SK-N-SH (cell line): ENCODE measurements at regions not wholly inside any gene's neighbourhood (a gene's known extent, or its start where the extent isn't known, plus 50 kb on each side); places are given as distances from the start of the nearest gene placed in this dataset.

Source experiments
- CTCF ChIA-PET: fragments of 300-600, 350-600 bp; formaldehyde crosslinking; extraction: SDS; loops from one replicate; lab custom pipeline; 2021; lab: Yijun Ruan, JAX
- POLR2A ChIA-PET: fragments of 350-600 bp; sonication (Branson Sonifier 250); formaldehyde crosslinking; extraction: SDS; loops from one replicate; lab custom pipeline; 2020; ENCODE audit warnings: antibody characterized with exemption, inconsistent platforms; lab: Yijun Ruan, JAX
- DNase-seq: peaks from one replicate; pipeline ENCODE4 v3.0.0; 2012
- H2AFZ ChIP-seq: fragments of 200-600 bp; sonication (generic); 2 replicates; pipeline ENCODE4 v1.8.1; 2016; ENCODE audit warnings: antibody characterized with exemption, mild to moderate bottlenecking, low read depth
- H3F3A ChIP-seq: fragments of 200-600 bp; sonication (generic); replicated peaks from 2 replicates; pipeline ENCODE3; 2016; ENCODE audit warnings: antibody characterized with exemption, mild to moderate bottlenecking; ENCODE audit not compliant: insufficient read depth
- H3K27ac ChIP-seq, 2 experiments: fragments of 200-500 bp in 1 of 2; fragments of 200-600 bp in 1 of 2; sonication (Bioruptor generic) in 1 of 2; sonication (generic), shearing (Covaris generic) in 1 of 2; 2 replicates each; pipeline versions ENCODE4 v1.5.1 to v1.6.1; 2014 to 2016; ENCODE audit warnings: low read depth in 2 of 2, inconsistent platforms in 1 of 2, low read length in 1 of 2, mild to moderate bottlenecking in 1 of 2, mixed read lengths in 1 of 2
- H3K27me3 ChIP-seq: fragments of 200-600 bp; sonication (generic), shearing (Covaris generic); 2 replicates; pipeline ENCODE4 v1.6.1; 2016; ENCODE audit warnings: mixed run types; ENCODE audit not compliant: insufficient read depth
- H3K36me3 ChIP-seq, 2 experiments: fragments of 200-500 bp in 1 of 2; fragments of 200-600 bp in 1 of 2; sonication (Bioruptor generic) in 1 of 2; sonication (generic) in 1 of 2; replicated peaks in 1 of 2; 2 replicates each; pipeline versions ENCODE3 to v1.5.1; 2014 to 2016; ENCODE audit warnings: low read length in 1 of 2, mild to moderate bottlenecking in 1 of 2; ENCODE audit not compliant: insufficient read depth in 2 of 2, control insufficient read depth in 1 of 2
- H3K4me1 ChIP-seq, 2 experiments: fragments of 200-500 bp in 1 of 2; fragments of 200-600 bp in 1 of 2; sonication (Bioruptor generic) in 1 of 2; sonication (generic), shearing (Covaris generic) in 1 of 2; 2 replicates each; pipeline versions ENCODE4 v1.5.1 to v1.6.1; 2014 to 2016; ENCODE audit warnings: low read depth in 1 of 2, low read length in 1 of 2, mixed run types in 1 of 2; ENCODE audit not compliant: insufficient read depth in 2 of 2, control insufficient read depth in 1 of 2
- H3K4me2 ChIP-seq: fragments of 200-600 bp; sonication (generic), shearing (Covaris generic); 2 replicates; pipeline ENCODE4 v1.6.1; 2017; ENCODE audit warnings: mixed run types
- H3K4me3 ChIP-seq, 2 experiments: fragments of 200-500 bp in 1 of 2; fragments of 200-600 bp in 1 of 2; sonication (Bioruptor generic) in 1 of 2; sonication (generic), shearing (Covaris generic) in 1 of 2; 2 replicates each; pipeline versions ENCODE4 v1.5.1 to v1.8.1; 2014 to 2016; ENCODE audit warnings: low read depth in 2 of 2, inconsistent platforms in 1 of 2, low read length in 1 of 2, mild to moderate bottlenecking in 1 of 2, mixed read lengths in 1 of 2, moderate library complexity in 1 of 2
- H3K79me2 ChIP-seq: fragments of 200-600 bp; sonication (generic); 2 replicates; pipeline ENCODE4 v1.8.1; 2017; ENCODE audit warnings: mild to moderate bottlenecking; ENCODE audit not compliant: insufficient read depth
- H3K9ac ChIP-seq: fragments of 200-600 bp; sonication (generic); 2 replicates; pipeline ENCODE4 v1.6.1; 2017; ENCODE audit warnings: mixed run types
- H3K9me2 ChIP-seq: fragments of 200-600 bp; sonication (generic); 2 replicates; pipeline ENCODE4 v1.6.1; 2017; ENCODE audit warnings: mixed run types
- H3K9me3 ChIP-seq: fragments of 200-600 bp; sonication (generic); 2 replicates; pipeline ENCODE4 v1.6.1; 2017; ENCODE audit warnings: mixed run types, mild to moderate bottlenecking, moderate library complexity
- H4K20me1 ChIP-seq: fragments of 200-600 bp; sonication (generic); 2 replicates; pipeline ENCODE4 v1.6.1; 2017; ENCODE audit warnings: mild to moderate bottlenecking, mixed run types; ENCODE audit not compliant: insufficient read depth
- ELF1 ChIP-seq: IDR thresholded peaks from 2 replicates; pipeline ENCODE4 v1.4.0; 2012
- EP300 ChIP-seq, 2 experiments: IDR thresholded peaks; 2 replicates each; pipeline versions ENCODE4 v1.4.0 to v1.6.1; 2012; ENCODE audit warnings: borderline replicate concordance in 1 of 2, low read depth in 1 of 2, low read length in 1 of 2
- EZH2phosphoT487 ChIP-seq: fragments of 200-600 bp; sonication (generic); IDR thresholded peaks from 2 replicates; pipeline ENCODE4 v1.6.1; 2017; ENCODE audit warnings: low read depth, mixed run types, mild to moderate bottlenecking, antibody characterized with exemption, moderate library complexity, borderline replicate concordance
- FOSL2 ChIP-seq: IDR thresholded peaks from 2 replicates; pipeline ENCODE4 v1.4.0; 2012; ENCODE audit warnings: low read depth, mild to moderate bottlenecking, moderate library complexity, borderline replicate concordance
- GABPA ChIP-seq: IDR thresholded peaks from 2 replicates; pipeline ENCODE4 v1.4.0; 2012; ENCODE audit warnings: low read depth, mild to moderate bottlenecking
- NFIC ChIP-seq: IDR thresholded peaks from 2 replicates; pipeline ENCODE4 v1.4.0; 2012; ENCODE audit warnings: borderline replicate concordance
- NRF1 ChIP-seq: IDR thresholded peaks from 2 replicates; pipeline ENCODE4 v1.6.1; 2012; ENCODE audit warnings: low read depth, mild to moderate bottlenecking, low read length
- POLR2AphosphoS5 ChIP-seq: IDR thresholded peaks from 2 replicates; pipeline ENCODE4 v1.6.1; 2012; ENCODE audit warnings: low read depth, low read length
- RAD21 ChIP-seq: IDR thresholded peaks from 2 replicates; pipeline ENCODE4 v1.6.1; 2012; ENCODE audit warnings: mild to moderate bottlenecking, low read length
- SIN3A ChIP-seq: IDR thresholded peaks from 2 replicates; pipeline ENCODE4 v1.6.1; 2012; ENCODE audit warnings: low read depth, mild to moderate bottlenecking, low read length, moderate library complexity, borderline replicate concordance
- SMC3 ChIP-seq: IDR thresholded peaks from 2 replicates; pipeline ENCODE4 v1.6.1; 2012; ENCODE audit warnings: low read depth, low read length, improper control_type of control experiment
- TEAD4 ChIP-seq: IDR thresholded peaks from 2 replicates; pipeline ENCODE4 v1.4.0; 2012; ENCODE audit warnings: mild to moderate bottlenecking, borderline replicate concordance; ENCODE audit not compliant: insufficient read depth
- YY1 ChIP-seq: IDR thresholded peaks from 2 replicates; pipeline ENCODE4 v1.4.0; 2012; ENCODE audit warnings: low read depth, mild to moderate bottlenecking
- WGBS: methylation state at CpG from one replicate; pipeline ENCODE4 v1.1.6; 2017; ENCODE audit warnings: low lambda C conversion rate; 5-methylcytosine and 5-hydroxymethylcytosine counted together
- TF ChIP-seq, protein P1 (sequence below): IDR thresholded peaks from 2 replicates; pipeline ENCODE4 v1.4.0; 2012; ENCODE audit warnings: low read depth, borderline replicate concordance
- TF ChIP-seq, protein P2 (sequence below): IDR thresholded peaks from 2 replicates; pipeline ENCODE4; 2012
- TF ChIP-seq, protein P3 (sequence below): fragments of 150-350 bp; IDR thresholded peaks from 2 replicates; pipeline ENCODE4 v1.6.1; 2016; ENCODE audit warnings: mild to moderate bottlenecking, low read depth, low read length
- TF ChIP-seq, protein P4 (sequence below): fragments of 150-350 bp; IDR thresholded peaks from 2 replicates; pipeline ENCODE4 v1.6.1; 2017; ENCODE audit warnings: antibody characterized with exemption, low read length, low read depth, borderline replicate concordance
- TF ChIP-seq, protein P5 (sequence below): fragments of 200-600 bp; sonication (generic); IDR thresholded peaks from 2 replicates; pipeline ENCODE4 v1.6.1; 2017; ENCODE audit warnings: antibody characterized with exemption, mild to moderate bottlenecking, moderate library complexity

DNA sequence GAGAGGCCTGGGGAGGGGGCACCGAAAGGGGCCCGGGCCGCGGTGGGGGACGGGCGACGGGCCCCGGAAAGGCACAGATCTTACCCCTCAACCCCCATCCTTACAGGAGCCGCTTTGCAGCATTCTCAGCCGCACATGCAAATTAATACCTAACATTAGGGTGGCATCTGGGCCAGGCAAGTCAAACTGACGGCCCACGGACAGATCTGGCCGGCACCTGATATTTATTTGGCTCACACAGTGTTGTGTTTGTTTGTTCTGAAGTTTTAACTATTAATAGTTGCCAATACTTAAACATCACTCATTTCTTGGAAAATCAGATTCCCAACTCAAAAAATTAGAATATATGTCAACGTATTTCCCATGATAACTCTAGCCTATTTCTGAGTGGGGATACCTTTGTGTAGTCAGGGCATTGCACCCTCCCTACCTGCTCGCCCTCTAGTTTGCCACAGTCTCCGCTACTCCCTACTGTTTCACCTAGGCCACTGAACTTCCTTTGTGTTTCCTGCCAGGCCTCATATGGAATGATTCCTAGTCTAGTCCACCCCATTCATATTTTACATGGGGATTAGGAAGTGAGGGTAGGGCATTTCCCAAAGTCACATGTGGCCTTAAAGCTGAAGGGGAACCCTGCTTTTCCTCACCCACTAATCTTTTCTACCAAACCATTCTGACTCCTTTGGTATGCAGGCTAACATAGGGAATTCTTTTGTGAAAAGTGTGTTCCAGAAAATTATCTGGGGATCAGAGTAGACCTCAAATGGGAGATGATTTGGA is 71.9 kb upstream of the LARP1 start:
- H3K9me3 ChIP-seq, result peaks cover 5% of the 10 kb centered on the region; the same call in 1 of the 2 replicates
- CTCF ChIA-PET, result interaction anchor here (0.8 kb wide), 2 partner anchors 39 to 84 kb away, joined by 3 to 4 read pairs; no protein-coding TSS in a partner anchor
- no peak for TF ChIP-seq YY1
- TF ChIP-seq SMC3, result no peak
- TF ChIP-seq, protein P1, sequence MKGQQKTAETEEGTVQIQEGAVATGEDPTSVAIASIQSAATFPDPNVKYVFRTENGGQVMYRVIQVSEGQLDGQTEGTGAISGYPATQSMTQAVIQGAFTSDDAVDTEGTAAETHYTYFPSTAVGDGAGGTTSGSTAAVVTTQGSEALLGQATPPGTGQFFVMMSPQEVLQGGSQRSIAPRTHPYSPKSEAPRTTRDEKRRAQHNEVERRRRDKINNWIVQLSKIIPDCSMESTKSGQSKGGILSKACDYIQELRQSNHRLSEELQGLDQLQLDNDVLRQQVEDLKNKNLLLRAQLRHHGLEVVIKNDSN, result no peak
- TF ChIP-seq NFIC, result no peak
- no peak for TF ChIP-seq ELF1
- TF ChIP-seq, protein P2, sequence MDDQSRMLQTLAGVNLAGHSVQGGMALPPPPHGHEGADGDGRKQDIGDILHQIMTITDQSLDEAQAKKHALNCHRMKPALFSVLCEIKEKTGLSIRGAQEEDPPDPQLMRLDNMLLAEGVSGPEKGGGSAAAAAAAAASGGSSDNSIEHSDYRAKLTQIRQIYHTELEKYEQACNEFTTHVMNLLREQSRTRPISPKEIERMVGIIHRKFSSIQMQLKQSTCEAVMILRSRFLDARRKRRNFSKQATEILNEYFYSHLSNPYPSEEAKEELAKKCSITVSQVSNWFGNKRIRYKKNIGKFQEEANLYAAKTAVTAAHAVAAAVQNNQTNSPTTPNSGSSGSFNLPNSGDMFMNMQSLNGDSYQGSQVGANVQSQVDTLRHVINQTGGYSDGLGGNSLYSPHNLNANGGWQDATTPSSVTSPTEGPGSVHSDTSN, result no peak
- TF ChIP-seq GABPA, result no peak
- TF ChIP-seq RAD21, result no peak
- no peak for TF ChIP-seq NRF1
- TF ChIP-seq, protein P3, sequence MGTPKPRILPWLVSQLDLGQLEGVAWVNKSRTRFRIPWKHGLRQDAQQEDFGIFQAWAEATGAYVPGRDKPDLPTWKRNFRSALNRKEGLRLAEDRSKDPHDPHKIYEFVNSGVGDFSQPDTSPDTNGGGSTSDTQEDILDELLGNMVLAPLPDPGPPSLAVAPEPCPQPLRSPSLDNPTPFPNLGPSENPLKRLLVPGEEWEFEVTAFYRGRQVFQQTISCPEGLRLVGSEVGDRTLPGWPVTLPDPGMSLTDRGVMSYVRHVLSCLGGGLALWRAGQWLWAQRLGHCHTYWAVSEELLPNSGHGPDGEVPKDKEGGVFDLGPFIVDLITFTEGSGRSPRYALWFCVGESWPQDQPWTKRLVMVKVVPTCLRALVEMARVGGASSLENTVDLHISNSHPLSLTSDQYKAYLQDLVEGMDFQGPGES, result no peak
- no peak for TF ChIP-seq FOSL2
- TF ChIP-seq, protein P4, sequence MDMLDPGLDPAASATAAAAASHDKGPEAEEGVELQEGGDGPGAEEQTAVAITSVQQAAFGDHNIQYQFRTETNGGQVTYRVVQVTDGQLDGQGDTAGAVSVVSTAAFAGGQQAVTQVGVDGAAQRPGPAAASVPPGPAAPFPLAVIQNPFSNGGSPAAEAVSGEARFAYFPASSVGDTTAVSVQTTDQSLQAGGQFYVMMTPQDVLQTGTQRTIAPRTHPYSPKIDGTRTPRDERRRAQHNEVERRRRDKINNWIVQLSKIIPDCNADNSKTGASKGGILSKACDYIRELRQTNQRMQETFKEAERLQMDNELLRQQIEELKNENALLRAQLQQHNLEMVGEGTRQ, result no peak
- 20% methylated on average over 15 of the region's 16 CpGs for WGBS
- POLR2A ChIA-PET, result interaction anchor here (1.0 to 1.4 kb wide), 2 partner anchors 79 to 175 kb away, joined by 3 to 8 read pairs; partner anchors contain the start of gene CNOT8
- no peaks in the 10 kb centered on the region for H3K36me3 ChIP-seq
- H2AFZ ChIP-seq, result peak overlapping the region; percentile 98
- peak overlapping the region; percentile 86 for H3K4me2 ChIP-seq
- no peaks in the 10 kb centered on the region for H3K27me3 ChIP-seq
- H3K79me2 ChIP-seq, result no peaks in the 10 kb centered on the region
- H3K4me3 ChIP-seq, result peak overlapping the region; percentile 50 to 60
- H3K4me1 ChIP-seq, result peaks cover 0 to 3% of the 10 kb centered on the region in 2 experiments; a peak in 2 of 4 replicates
- no peaks in the 10 kb centered on the region for H3F3A ChIP-seq
- no peak for DNase-seq
- peak overlapping the region; percentile 45 to 81; a peak in 3 of 4 replicates for H3K27ac ChIP-seq
- H3K9ac ChIP-seq, result peak overlapping the region; percentile 61; the same call in 1 of the 2 replicates
- no peaks in the 10 kb centered on the region for H4K20me1 ChIP-seq
- H3K9me2 ChIP-seq, result no peaks in the 10 kb centered on the region

DNA sequence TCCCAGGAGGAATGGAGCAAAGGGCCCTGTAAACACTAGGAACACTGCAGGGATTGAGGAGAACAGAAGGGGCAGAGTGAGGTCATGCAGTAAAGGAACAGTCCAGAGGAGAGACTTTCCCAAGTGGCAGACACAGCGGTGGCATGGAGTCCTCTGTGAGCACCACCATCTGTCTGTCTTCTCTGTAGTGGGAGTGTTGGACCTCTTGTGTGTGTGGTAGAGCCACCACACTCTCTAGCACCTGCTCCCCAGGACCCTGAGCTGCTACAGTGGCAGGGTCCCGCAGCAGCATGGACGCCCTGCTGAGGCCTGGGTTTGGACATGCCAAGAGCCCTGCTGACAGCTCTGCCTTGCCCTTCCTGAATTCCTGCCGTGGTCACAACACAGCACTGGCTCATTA is 75.7 kb upstream of the LARP1 start:
- 100% methylated on average over 1 of the region's 4 CpGs for WGBS
- no peak for DNase-seq
- H3K4me1 ChIP-seq, result peaks cover 0 to 3% of the 10 kb centered on the region in 2 experiments; a peak in 2 of 4 replicates
- ChIA-PET POLR2A (no interaction called here), CTCF (no interaction called here)
- H3K27me3 ChIP-seq, result no peaks in the 10 kb centered on the region
- H3F3A ChIP-seq, result no peaks in the 10 kb centered on the region
- H3K9ac ChIP-seq, result no peak overlapping the region
- no peaks in the 10 kb centered on the region for H3K9me2 ChIP-seq
- H3K27ac ChIP-seq, result no peak overlapping the region
- no peaks in the 10 kb centered on the region for H4K20me1 ChIP-seq
- no peak overlapping the region for H3K4me2 ChIP-seq
- no peak overlapping the region for H2AFZ ChIP-seq
- H3K4me3 ChIP-seq, result no peak overlapping the region
- H3K79me2 ChIP-seq, result no peaks in the 10 kb centered on the region
- H3K9me3 ChIP-seq, result no peaks in the 10 kb centered on the region
- no peaks in the 10 kb centered on the region for H3K36me3 ChIP-seq
- TF ChIP-seq TEAD4 (no peak), EZH2phosphoT487 (no peak), POLR2AphosphoS5 (no peak), EP300 (IDR thresholded peaks at IDR 0.05; ENCODE audit: borderline replicate concordance in 1 of 2, low read depth in 1 of 2, low read length in 1 of 2) (no peak), NFIC (no peak), SIN3A (no peak)
- TF ChIP-seq, protein P1, result no peak
- TF ChIP-seq, protein P5, sequence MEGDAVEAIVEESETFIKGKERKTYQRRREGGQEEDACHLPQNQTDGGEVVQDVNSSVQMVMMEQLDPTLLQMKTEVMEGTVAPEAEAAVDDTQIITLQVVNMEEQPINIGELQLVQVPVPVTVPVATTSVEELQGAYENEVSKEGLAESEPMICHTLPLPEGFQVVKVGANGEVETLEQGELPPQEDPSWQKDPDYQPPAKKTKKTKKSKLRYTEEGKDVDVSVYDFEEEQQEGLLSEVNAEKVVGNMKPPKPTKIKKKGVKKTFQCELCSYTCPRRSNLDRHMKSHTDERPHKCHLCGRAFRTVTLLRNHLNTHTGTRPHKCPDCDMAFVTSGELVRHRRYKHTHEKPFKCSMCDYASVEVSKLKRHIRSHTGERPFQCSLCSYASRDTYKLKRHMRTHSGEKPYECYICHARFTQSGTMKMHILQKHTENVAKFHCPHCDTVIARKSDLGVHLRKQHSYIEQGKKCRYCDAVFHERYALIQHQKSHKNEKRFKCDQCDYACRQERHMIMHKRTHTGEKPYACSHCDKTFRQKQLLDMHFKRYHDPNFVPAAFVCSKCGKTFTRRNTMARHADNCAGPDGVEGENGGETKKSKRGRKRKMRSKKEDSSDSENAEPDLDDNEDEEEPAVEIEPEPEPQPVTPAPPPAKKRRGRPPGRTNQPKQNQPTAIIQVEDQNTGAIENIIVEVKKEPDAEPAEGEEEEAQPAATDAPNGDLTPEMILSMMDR, result no peak
